Endothelial cell (in vitro differentiated cells): ENCODE measurements at regions not wholly inside any gene's neighbourhood (a gene's known extent, or its start where the extent isn't known, plus 50 kb on each side); places are given as distances from the start of the nearest gene placed in this dataset.
A peak's percentile ranks its signal among the peaks of the same experiment; 100 is the strongest.

ENCODE experiments used
- DNase-seq: peaks from one replicate; pipeline ENCODE4 v3.0.0; 2021; ENCODE audit warnings: low spot score
- H3K27ac Mint-ChIP-seq: one replicate; pipeline ENCODE4 v1.8.0; 2021; ENCODE audit warnings: mixed read lengths, inconsistent platforms; ENCODE audit not compliant: unreplicated experiment
- H3K27me3 Mint-ChIP-seq: one replicate; pipeline ENCODE4 v1.8.0; 2021; ENCODE audit warnings: mild to moderate bottlenecking, moderate library complexity, mixed read lengths, inconsistent platforms; ENCODE audit not compliant: unreplicated experiment
- H3K36me3 Mint-ChIP-seq: one replicate; pipeline ENCODE4 v1.8.0; 2021; ENCODE audit warnings: mild to moderate bottlenecking, low read depth, mixed read lengths, inconsistent platforms; ENCODE audit not compliant: unreplicated experiment
- H3K4me1 Mint-ChIP-seq: one replicate; pipeline ENCODE4 v1.8.0; 2021; ENCODE audit warnings: mild to moderate bottlenecking, mixed read lengths, inconsistent platforms; ENCODE audit not compliant: unreplicated experiment
- H3K4me3 Mint-ChIP-seq: one replicate; pipeline ENCODE4 v1.8.0; 2021; ENCODE audit warnings: mild to moderate bottlenecking, mixed read lengths, inconsistent platforms; ENCODE audit not compliant: unreplicated experiment
- H3K9me3 Mint-ChIP-seq: one replicate; pipeline ENCODE4 v1.8.0; 2021; ENCODE audit warnings: mixed read lengths, inconsistent platforms; ENCODE audit not compliant: unreplicated experiment
- TF ChIP-seq, protein P1 (sequence below): fragments of 200-600 bp; sonication (generic); IDR thresholded peaks from one replicate; pipeline ENCODE4 v1.5.0; 2021; ENCODE audit warnings: antibody characterized with exemption; ENCODE audit not compliant: unreplicated experiment

DNA sequence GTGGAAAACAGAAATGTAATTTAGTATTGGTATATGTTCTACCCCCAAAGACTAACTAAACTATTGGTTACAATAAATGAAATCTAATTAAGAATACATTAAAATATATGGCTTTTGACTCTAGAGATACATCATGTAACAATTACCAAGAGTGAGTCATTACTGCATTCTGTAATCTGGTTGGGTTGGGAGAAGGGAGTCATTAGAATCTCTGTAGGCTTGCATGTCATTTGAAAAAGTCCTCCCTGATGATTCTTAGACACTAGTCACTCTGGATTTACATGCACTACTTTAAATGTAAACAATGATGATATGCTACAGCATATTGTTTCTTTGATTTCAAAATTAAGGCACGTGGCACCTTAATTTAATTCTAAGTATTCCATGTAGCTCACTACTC, 293.4 kb upstream of the CHST9 start:
- no peak overlapping the region for H3K27ac Mint-ChIP-seq
- H3K9me3 Mint-ChIP-seq, result no peaks in the 10 kb centered on the region
- no peak for DNase-seq
- peaks cover 3% of the 10 kb centered on the region for H3K27me3 Mint-ChIP-seq
- TF ChIP-seq, protein P1, sequence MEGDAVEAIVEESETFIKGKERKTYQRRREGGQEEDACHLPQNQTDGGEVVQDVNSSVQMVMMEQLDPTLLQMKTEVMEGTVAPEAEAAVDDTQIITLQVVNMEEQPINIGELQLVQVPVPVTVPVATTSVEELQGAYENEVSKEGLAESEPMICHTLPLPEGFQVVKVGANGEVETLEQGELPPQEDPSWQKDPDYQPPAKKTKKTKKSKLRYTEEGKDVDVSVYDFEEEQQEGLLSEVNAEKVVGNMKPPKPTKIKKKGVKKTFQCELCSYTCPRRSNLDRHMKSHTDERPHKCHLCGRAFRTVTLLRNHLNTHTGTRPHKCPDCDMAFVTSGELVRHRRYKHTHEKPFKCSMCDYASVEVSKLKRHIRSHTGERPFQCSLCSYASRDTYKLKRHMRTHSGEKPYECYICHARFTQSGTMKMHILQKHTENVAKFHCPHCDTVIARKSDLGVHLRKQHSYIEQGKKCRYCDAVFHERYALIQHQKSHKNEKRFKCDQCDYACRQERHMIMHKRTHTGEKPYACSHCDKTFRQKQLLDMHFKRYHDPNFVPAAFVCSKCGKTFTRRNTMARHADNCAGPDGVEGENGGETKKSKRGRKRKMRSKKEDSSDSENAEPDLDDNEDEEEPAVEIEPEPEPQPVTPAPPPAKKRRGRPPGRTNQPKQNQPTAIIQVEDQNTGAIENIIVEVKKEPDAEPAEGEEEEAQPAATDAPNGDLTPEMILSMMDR, result no peak
- H3K4me3 Mint-ChIP-seq, result no peak overlapping the region
- no peaks in the 10 kb centered on the region for H3K36me3 Mint-ChIP-seq
- no peaks in the 10 kb centered on the region for H3K4me1 Mint-ChIP-seq

DNA sequence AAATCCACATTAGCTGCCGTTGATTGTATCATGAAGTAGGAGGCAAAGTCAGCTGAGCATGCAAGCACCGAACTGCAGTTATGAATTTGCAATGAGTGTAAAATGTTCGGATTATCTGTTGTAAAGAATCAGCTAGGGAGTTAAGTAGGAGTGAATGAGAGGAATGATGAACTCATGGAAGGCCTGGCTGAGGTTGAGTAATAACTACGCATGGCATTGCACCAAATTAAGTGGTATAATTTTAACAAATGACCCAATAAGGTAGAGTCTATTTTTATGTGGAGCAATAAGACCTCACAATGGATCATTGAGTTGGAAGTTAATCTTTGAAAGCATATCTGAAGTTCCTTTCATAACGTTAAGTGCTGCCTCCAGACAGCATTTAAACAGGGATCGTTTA, 288.2 kb upstream of the CHST9 start:
- Mint-ChIP-seq H3K9me3 (no peaks in the 10 kb centered on the region), H3K36me3 (no peaks in the 10 kb centered on the region), H3K4me1 (no peaks in the 10 kb centered on the region), H3K4me3 (no peak overlapping the region), H3K27me3 (peaks cover 3% of the 10 kb centered on the region), H3K27ac (no peak overlapping the region)
- no peak for DNase-seq
- TF ChIP-seq, protein P1, result no peak

DNA sequence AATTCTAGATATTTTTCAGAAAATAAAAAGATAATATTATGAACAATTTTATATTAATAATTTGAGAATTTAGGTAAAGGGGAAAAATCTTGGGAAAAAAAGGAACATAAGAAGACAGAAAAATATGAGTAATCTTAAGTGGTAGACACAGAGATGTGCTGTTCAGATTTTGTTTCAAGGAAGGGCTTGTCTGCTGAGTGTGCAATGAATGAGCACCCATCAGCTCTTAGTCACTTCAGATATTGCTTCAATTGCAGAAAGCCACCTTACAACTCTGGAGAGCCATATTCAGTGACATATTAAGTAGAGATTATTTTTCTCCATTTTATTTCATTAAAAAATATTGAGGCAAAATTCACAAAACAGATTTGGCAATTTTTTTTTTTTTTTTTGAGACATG, 282.0 kb upstream of the CHST9 start:
- DNase-seq, result no peak
- Mint-ChIP-seq H3K27ac (no peak overlapping the region), H3K4me3 (no peak overlapping the region), H3K4me1 (peaks cover 4% of the 10 kb centered on the region), H3K36me3 (no peaks in the 10 kb centered on the region), H3K9me3 (no peaks in the 10 kb centered on the region), H3K27me3 (peaks cover 1% of the 10 kb centered on the region)
- TF ChIP-seq, protein P1, result no peak

DNA sequence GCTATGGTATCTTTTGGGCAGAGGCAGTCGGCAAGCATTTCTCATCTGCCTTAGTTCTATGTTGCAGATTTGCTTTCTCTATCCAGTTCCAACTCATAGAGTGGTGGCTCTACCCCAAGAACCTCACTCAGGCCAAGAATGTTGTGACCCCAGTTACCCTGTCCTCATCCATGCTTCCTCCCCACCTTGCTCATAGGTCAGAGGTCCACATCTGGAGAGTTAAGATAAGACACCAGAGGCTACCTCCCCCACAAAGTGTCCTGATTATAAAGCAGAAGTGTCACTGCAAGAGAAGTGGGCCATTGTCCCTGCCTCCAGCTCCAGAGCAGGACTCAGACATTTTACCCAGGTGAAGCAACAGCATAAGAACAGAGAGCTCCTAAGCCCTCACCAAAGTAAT, 276.8 kb upstream of the CHST9 start:
- H3K27me3 Mint-ChIP-seq, result peaks cover 1% of the 10 kb centered on the region
- no peak overlapping the region for H3K4me3 Mint-ChIP-seq
- DNase-seq, result peak; percentile 4
- peaks cover 8% of the 10 kb centered on the region for H3K4me1 Mint-ChIP-seq
- no peaks in the 10 kb centered on the region for H3K9me3 Mint-ChIP-seq
- TF ChIP-seq, protein P1, result no peak
- H3K36me3 Mint-ChIP-seq, result no peaks in the 10 kb centered on the region
- no peak overlapping the region for H3K27ac Mint-ChIP-seq

DNA sequence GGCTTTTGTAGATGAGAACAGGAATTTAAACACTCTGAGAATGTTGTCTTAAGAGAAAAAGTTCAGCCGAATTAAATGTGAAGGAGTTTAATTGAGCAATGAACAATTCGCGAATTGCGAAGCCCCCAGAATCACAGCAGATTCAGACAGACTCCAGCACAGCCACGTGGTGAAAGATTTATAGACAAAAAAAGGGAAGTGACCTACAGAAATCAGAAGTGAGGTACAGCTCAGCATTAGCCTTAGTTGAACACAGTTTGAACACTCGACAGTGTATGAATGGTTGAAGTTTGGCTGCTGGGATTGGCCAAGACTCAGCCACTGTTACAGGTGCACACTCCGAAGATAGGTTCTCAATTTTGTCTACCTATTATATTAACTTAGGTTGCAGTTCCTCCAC, 264.0 kb upstream of the CHST9 start:
- no peak for DNase-seq
- Mint-ChIP-seq H3K4me3 (no peak overlapping the region), H3K27me3 (no peaks in the 10 kb centered on the region), H3K9me3 (no peaks in the 10 kb centered on the region), H3K36me3 (no peaks in the 10 kb centered on the region), H3K4me1 (no peaks in the 10 kb centered on the region), H3K27ac (no peak overlapping the region)
- TF ChIP-seq, protein P1, result no peak
